Neural cell (in vitro differentiated cells): ENCODE measurements at regions not wholly inside any gene's neighbourhood (a gene's known extent, or its start where the extent isn't known, plus 50 kb on each side); places are given as distances from the start of the nearest gene placed in this dataset.

Source experiments
- CTCF ChIP-seq: fragments of 450-650 bp; IDR thresholded peaks from 2 replicates; pipeline ENCODE4 v1.5.1; 2014; ENCODE audit warnings: antibody characterized with exemption, mild to moderate bottlenecking, moderate library complexity; ENCODE audit not compliant: poor library complexity, severe bottlenecking
- EP300 ChIP-seq: fragments of 450-650 bp; conservative IDR thresholded peaks from 2 replicates; pipeline ENCODE4 v1.6.1; 2014; ENCODE audit warnings: antibody characterized with exemption, mild to moderate bottlenecking, moderate library complexity; ENCODE audit not compliant: poor library complexity, severe bottlenecking
- EZH2 ChIP-seq: fragments of 200-600, 300-800 bp; shearing (Covaris generic), sonication (generic); IDR thresholded peaks from 2 replicates; pipeline ENCODE4 v1.6.1; 2014; ENCODE audit warnings: antibody characterized with exemption, low read length, borderline replicate concordance, mild to moderate bottlenecking; ENCODE audit not compliant: insufficient read depth, poor library complexity, severe bottlenecking
- POLR2AphosphoS5 ChIP-seq: IDR thresholded peaks from 2 replicates; pipeline ENCODE4 v1.6.1; 2012
- RAD21 ChIP-seq: fragments of 450-650 bp; conservative IDR thresholded peaks from 2 replicates; pipeline ENCODE4 v1.6.1; 2014; ENCODE audit warnings: antibody characterized with exemption, mild to moderate bottlenecking, moderate library complexity
- REST ChIP-seq: IDR thresholded peaks from 2 replicates; pipeline ENCODE4 v1.6.1; 2012; ENCODE audit warnings: borderline replicate concordance
- SMC3 ChIP-seq: fragments of 450-650 bp; conservative IDR thresholded peaks from 2 replicates; pipeline ENCODE4 v1.6.1; 2014; ENCODE audit warnings: antibody characterized with exemption, mild to moderate bottlenecking, moderate library complexity; ENCODE audit not compliant: poor library complexity
- TAF1 ChIP-seq: IDR thresholded peaks from 2 replicates; pipeline ENCODE4 v1.6.1; 2012; ENCODE audit warnings: low read depth

- TF ChIP-seq CTCF = no peak
- TF ChIP-seq POLR2AphosphoS5 = no peak
- no peak for TF ChIP-seq EP300
- no peak for TF ChIP-seq TAF1
- no peak for TF ChIP-seq REST
- TF ChIP-seq RAD21 = no peak
- no peak for TF ChIP-seq EZH2
- no peak for TF ChIP-seq SMC3
Measured at GRCh38 chr11:113628912-113629311, 77.2 kb downstream of the TMPRSS5 start.
